ENCODE measurements at regions not wholly inside any gene's neighbourhood (a gene's known extent, or its start where the extent isn't known, plus 50 kb on each side); places are given as distances from the start of the nearest gene placed in this dataset.

- TF ChIP-seq ZNF274 (IDR thresholded peaks at IDR 0.05; ENCODE audit: low read depth, low read length) (no peak), YY1 (IDR thresholded peaks at IDR 0.05; ENCODE audit: insufficient read depth, insufficient read length) (no peak)
Measured at GRCh38 chr11:19587979-19588378, 124.7 kb upstream of the NAV2 start.
